GM21447 (cell line): ENCODE measurements at regions not wholly inside any gene's neighbourhood (a gene's known extent, or its start where the extent isn't known, plus 50 kb on each side); places are given as distances from the start of the nearest gene placed in this dataset.
"Not testable (repeated sequence)": the region's sequence is repeated elsewhere in the genome, so short reads cannot be mapped to it uniquely, and the experiment has no call there.

Source experiments
- ATAC-seq: cut with Tn5 transposase; IDR thresholded peaks from one replicate; pipeline ENCODE4 v1.9.1; 2021; ENCODE audit not compliant: unreplicated experiment

GRCh38 chr5:5899716-5900115 lies 477.2 kb downstream of the ICE1 start:
- no peak for ATAC-seq

GRCh38 chr5:5888284-5888683 lies 465.8 kb downstream of the ICE1 start:
- no peak for ATAC-seq

- ATAC-seq = no peak
Observed at GRCh38 chr5:5887833-5888232, 465.4 kb downstream of the ICE1 start.

DNA sequence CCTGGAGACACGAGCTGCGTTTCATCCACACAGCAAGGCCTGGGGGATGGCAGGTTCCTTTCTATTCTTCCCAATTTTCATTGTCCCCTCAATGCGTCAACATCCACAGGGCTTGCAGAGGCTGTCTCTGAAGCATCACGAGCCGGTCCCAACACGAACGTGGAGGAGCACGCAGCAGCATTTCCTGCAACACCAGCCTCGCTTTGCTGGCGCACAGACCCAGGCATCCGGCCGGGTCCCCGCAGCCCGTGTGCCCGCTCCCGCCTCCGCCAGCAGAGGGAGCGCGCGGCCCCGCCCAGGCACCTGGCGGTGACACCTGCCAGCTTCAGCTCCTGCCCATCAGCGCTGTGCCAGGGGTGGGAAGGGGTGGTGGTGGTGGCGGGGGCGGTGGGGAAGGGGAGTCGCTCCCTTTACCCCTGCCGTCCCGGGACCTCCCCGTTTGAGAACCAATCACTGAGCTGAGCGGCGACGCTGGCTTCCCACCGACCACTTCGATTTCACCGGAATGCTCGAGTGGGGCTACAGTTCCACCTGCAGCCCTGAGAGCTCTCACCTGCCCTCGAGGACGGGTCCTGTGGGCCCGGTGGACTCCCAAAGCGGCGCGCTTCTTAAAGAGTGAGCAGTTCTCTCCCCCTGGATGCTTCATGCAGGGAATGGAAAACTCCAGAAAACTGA lies 464.5 kb downstream of the ICE1 start:
- ATAC-seq = no peak

GRCh38 chr5:5886353-5886752 lies 463.9 kb downstream of the ICE1 start:
- ATAC-seq = no peak

- ATAC-seq = no peak
Observed at GRCh38 chr5:5885782-5886181, 463.3 kb downstream of the ICE1 start.

DNA sequence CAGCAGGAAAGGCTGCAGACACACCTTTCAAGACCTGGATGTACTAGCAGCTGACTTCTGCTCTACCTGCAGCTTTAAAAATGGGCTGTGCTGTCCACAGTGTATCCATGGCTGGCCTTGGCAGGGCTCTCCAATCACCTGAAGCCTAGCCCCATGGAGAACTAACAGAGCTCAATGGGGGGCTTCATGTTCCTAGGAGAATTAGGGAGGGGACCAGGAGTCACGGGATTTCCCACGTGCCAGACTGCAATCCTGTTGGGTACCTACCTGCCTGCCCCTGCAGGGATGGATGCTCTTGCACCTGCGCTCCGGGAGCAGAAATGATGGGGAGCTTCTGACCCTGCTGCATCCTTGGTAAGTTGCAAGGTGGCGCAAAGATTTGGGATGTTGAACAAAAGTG lies 462.1 kb downstream of the ICE1 start:
- ATAC-seq = no peak

GRCh38 chr5:5883562-5883961 lies 461.1 kb downstream of the ICE1 start:
- no peak for ATAC-seq

- no peak for ATAC-seq
Observed at GRCh38 chr5:5883146-5883545, 460.7 kb downstream of the ICE1 start.

DNA sequence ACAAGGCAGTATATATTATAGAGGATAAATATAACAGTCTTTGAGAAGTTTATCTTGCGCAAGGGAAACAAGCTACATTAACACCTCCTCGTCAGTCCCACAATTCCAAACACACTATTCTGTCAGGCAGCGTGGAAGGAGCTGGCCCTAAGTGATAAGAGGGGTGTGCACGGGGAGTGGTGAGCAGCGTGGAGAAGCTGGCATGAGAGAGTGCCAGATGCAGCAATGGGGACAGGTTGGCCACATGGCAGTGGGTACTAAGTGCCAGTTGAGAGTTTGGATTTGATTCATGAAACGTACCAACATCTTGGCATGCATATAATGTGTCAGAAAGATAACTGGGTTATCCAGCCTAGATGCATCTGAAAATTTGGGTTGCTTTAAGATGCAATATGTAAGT lies 460.2 kb downstream of the ICE1 start:
- ATAC-seq = no peak

DNA sequence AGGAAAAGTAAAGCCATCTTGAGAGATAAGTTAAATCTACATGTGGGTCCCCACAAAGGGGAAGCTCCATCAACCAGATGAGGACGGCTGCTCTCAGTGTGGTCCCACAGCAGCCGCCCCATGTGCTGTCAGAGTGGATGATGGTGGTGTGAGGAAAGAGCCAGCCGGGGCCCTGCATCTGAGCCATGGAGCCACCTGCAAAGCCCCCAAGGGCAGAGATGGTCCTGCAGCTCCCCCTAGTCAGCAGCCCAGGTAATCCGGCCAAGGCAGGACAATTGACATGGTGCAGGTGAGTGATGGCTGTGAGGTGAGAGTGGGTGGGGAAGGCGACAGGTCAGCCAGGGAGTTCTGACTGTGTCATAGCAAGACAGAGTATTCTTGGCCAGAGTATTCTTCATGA lies 458.8 kb downstream of the ICE1 start:
- no peak for ATAC-seq

GRCh38 chr5:5880077-5880763 lies 457.7 kb downstream of the ICE1 start:
- ATAC-seq = no peak

GRCh38 chr5:5857396-5857795 lies 434.9 kb downstream of the ICE1 start:
- no peak for ATAC-seq

DNA sequence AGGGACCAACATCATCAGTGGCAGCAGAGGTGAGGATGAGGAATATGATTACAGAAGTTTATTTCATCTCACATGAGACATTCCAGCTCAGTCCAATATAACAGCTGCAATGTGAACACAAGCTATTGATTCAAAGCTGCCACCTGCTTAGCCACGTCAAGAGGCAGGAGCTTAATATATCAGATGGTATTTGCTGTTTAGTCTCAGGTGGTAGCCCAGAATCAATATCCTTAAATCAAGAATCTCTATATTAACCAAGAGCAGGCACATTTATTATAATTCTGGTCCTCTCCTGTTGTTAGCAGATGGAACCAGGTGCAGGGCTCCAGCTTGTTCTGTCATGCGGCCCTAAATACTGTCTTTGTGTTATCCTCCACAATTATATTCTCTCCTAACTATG lies 431.6 kb downstream of the ICE1 start:
- ATAC-seq = no peak

DNA sequence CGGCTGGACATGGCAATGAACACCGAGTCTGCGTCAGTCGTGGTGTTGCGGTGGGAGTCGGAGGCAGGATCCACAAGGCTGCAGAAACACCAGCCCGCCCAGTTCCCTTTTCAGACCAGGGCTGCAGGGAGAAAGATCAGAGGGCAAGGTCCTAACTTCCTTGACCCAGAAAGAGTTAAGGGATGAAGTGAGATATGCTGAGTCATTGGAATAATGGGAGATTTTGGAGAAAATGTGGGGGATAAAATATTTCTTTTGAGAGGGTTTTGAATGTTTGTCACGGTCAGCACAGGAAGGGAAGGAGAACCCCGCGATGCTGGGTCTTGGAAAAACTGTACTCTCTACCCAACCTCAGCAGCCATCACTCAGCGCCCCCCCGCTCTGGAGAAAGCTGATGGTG lies 416.0 kb downstream of the ICE1 start:
- no peak for ATAC-seq

DNA sequence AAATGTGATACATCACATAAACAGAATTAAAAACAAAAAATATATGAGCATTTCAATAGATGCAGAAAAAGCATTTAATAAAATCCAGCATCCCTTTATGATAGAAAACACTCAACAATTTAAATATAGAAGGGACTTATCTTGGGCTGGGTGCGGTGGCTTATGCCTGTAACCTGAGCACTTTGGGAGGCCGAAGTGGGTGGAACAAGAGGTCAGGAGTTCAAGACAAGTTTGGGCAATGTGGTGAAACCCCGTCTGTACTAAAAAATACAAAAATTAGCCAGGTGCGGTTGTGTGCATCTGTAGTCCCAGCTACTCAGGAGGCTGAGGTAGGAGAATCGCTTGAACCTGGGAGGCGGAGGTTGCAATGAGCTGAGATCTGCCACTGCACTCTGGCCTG lies 409.1 kb downstream of the ICE1 start:
- ATAC-seq = not testable (repeated sequence)

DNA sequence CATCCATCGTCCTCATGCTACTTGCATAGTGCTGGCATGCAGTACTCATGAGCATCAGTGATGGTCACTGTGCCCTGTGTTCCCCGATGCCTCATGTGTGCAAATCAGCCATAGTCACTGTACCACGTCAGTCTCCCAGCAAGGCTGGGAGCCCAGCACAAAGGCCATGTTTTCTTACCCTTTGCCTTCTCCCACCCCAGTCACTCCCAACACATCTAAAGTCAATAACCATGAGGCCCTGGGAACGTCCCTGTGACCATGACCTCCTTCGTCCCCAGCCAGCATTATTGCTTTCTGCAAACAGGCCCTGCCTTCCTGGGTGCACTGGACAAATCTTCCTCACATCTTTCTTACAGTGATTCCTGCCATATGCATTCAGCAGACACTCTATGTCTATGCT lies 406.1 kb downstream of the ICE1 start:
- no peak for ATAC-seq

- no peak for ATAC-seq
Observed at GRCh38 chr5:5826911-5827310, 404.4 kb downstream of the ICE1 start.

DNA sequence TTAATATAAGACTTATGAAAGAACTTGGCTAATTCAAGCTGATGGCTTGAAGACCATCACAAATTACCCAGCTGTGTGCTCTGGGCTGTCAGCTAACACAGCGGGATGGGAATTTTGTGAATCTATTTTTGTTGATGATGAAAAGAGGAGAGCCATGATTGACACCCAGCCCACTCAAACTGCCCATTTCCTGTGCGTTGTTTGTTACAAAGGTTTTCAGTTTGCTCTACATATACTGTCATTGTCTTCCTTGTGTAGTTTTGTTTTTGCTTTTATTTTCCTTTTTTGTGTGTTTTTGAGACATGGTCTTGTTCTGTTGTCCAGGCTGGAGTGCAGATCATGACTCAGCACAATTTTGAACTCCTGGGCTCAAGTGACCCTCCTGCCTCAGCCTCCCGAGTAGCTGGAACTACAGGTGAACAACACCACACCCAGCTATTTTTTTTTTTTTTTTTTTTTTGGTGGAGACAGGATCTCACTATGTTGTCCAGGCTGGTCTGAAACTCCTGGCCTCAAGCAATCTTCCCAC lies 400.3 kb downstream of the ICE1 start:
- no peak for ATAC-seq

DNA sequence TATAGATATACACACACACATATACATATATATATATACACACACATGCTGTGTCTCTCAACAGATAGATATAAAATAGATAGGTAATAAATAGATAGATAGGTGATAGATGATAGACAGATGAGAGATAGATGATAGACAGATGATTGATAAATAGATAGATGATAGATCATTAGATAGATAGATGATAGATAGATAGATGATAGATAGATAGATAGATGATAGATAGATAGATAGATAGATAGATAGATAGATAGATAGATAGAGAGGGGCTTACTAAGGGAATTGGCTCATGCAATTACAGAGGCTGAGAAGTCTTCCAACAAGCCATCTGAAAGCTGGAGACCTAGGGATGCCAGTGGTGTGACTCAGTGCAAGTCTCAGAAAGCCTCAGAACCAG lies 394.5 kb downstream of the ICE1 start:
- no peak for ATAC-seq

GRCh38 chr5:5813441-5813840 lies 391.0 kb downstream of the ICE1 start:
- no peak for ATAC-seq

DNA sequence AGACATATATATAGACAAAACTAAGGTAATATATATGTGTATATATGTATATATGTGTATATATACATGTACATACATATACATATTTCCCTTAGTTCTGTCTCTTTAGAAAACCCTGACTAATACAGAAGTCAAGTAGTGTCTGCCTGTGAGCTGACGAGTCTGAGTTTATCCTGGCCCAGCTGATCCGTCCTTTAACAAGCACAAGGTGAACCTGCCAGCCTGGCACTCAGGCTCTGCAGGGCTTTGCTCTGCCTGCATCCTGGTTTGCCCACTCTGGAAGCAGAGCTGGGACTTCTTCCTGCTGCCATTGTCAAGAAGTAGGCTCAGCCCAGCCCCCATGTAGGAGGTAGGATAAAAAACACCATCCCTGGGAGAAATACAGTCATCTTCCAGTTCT lies 388.0 kb downstream of the ICE1 start:
- ATAC-seq = no peak

- no peak for ATAC-seq
Observed at GRCh38 chr5:5805916-5806315, 383.4 kb downstream of the ICE1 start.
